ENCODE measurements at regions not wholly inside any gene's neighbourhood (a gene's known extent, or its start where the extent isn't known, plus 50 kb on each side); places are given as distances from the start of the nearest gene placed in this dataset.

DNA sequence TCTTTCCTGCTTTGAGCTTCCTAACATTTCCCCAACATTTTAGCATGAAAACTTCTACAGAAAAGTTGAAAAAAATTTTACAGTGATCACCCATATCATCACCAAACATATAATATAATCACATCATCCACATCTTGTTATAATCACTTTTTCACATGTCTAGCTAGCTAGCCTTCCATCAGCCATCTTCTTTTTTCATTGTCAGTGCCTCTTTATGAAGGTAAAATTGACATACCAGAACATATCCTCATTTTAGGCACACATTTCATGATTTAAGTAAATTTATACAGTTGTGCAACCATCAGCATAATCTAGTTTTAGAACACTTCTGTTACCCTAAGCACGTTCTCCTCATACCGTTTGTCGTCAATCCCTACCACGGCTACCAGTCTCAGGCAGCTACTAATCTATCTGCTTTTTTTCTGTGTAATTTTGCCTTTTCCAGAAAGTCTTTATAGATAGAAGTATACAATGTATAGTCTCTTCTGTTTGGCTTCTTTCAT, 73.7 kb downstream of the VEGFA start:
- peaks cover 0 to 2% (median 1%) of the 10 kb centered on the region in 3 donors for H3K4me1 ChIP-seq
- WGBS, 2 donors, result 93 to 95% methylated on average over 4 of the region's 4 CpGs
- H3K27me3 ChIP-seq, result no peaks in the 10 kb centered on the region
- H3K36me3 ChIP-seq, result no peaks in the 10 kb centered on the region
- FAIRE-seq (no peak), DNase-seq (no peak), ATAC-seq (no peak)
- intact Hi-C loops (cut with DNase I), result loop anchor here in 2 of 3 donors (5.0 to 10.0 kb wide), 2 partner anchors 81 to 101 kb away; no protein-coding TSS in a partner anchor
- H3K9me3 ChIP-seq, result no peaks in the 10 kb centered on the region
- no peak overlapping the region for H3K27ac ChIP-seq
- no peak overlapping the region for H3K4me3 ChIP-seq
- TF ChIP-seq, protein P1, sequence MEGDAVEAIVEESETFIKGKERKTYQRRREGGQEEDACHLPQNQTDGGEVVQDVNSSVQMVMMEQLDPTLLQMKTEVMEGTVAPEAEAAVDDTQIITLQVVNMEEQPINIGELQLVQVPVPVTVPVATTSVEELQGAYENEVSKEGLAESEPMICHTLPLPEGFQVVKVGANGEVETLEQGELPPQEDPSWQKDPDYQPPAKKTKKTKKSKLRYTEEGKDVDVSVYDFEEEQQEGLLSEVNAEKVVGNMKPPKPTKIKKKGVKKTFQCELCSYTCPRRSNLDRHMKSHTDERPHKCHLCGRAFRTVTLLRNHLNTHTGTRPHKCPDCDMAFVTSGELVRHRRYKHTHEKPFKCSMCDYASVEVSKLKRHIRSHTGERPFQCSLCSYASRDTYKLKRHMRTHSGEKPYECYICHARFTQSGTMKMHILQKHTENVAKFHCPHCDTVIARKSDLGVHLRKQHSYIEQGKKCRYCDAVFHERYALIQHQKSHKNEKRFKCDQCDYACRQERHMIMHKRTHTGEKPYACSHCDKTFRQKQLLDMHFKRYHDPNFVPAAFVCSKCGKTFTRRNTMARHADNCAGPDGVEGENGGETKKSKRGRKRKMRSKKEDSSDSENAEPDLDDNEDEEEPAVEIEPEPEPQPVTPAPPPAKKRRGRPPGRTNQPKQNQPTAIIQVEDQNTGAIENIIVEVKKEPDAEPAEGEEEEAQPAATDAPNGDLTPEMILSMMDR (IDR thresholded peaks at IDR 0.05), result no peak

DNA sequence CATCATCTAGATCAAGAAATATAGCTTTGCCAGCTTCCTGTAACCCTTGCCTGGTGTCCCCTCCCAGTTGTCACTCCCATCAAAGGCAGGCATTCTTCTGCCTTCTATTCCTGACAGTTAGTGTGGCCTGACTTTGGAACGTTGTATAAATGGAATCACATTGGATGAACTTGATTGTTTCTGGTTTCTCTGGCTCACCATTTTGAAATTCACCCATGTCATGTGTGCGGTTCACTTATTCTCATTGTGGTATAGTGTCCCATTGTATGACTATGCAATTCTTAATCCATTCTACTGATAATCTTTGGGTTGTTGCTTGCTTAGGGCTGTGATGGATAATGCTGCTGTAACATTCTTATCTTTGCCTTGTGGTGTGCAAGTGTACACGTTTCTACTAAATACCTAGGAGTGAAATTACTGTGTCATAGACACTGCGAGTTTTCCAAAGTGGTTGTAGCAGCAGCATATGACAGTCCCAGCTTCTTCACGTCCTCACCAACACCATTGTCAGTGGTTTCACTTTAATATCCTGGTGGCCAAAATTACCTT, 73.2 kb downstream of the VEGFA start:
- intact Hi-C loops (cut with DNase I), result loop anchor here in 2 of 3 donors (5.0 to 10.0 kb wide), 2 partner anchors 81 to 102 kb away; no protein-coding TSS in a partner anchor
- Histone ChIP-seq H3K4me1 (peaks cover 0 to 7% (median 7%) of the 10 kb centered on the region in 3 donors), H3K36me3 (no peaks in the 10 kb centered on the region), H3K27me3 (no peaks in the 10 kb centered on the region), H3K27ac (no peak overlapping the region), H3K9me3 (no peaks in the 10 kb centered on the region), H3K4me3 (no peak overlapping the region)
- no peak for DNase-seq
- TF ChIP-seq, protein P1 (IDR thresholded peaks at IDR 0.05), result no peak
- peak in 1 of 4 donors; percentile 13 for ATAC-seq
- no peak for FAIRE-seq
- WGBS, 2 donors, result 56% methylated on average over 5 of the region's 5 CpGs

DNA sequence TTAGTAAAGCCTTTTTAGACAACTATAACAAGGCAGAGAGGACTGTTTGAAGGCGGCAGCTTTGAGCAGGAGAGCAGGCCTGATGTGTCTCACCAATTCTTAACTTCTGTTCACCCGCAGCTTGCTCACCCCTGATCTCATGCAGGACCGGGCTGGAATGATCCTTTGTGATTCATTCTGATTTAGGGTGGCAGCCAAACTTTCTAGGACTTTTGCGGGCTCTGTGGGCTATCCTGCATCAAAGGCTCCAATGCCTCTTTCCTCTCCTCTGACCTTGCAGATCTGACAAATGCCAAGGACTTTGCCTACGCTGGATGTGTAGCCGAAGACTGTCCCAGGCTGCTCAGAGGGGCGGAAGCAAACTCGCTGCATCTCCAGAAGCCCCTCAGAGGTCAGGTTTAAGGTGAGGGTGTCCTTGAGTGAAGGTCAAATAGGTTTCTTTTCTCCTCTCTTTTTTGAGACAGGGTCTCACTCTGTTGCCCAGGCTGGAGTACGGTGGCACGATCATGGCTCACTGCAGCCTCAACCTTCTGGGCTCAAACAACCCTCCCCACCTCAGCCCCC, 72.3 kb downstream of the VEGFA start:
- H3K4me1 ChIP-seq, result peaks cover 0 to 15% (median 12%) of the 10 kb centered on the region in 3 donors
- ATAC-seq (no peak), FAIRE-seq (no peak), DNase-seq (no peak)
- no peak overlapping the region for H3K4me3 ChIP-seq
- H3K9me3 ChIP-seq, result no peaks in the 10 kb centered on the region
- WGBS, 2 donors, result 64 to 69% methylated on average over 10 of the region's 10 CpGs
- TF ChIP-seq, protein P1 (IDR thresholded peaks at IDR 0.05), result no peak
- no peak overlapping the region for H3K27ac ChIP-seq
- H3K36me3 ChIP-seq, result no peaks in the 10 kb centered on the region
- intact Hi-C loops (cut with DNase I), result loop anchor here in 2 of 3 donors (5.0 to 10.0 kb wide), 2 partner anchors 80 to 102 kb away; no protein-coding TSS in a partner anchor
- no peaks in the 10 kb centered on the region for H3K27me3 ChIP-seq

DNA sequence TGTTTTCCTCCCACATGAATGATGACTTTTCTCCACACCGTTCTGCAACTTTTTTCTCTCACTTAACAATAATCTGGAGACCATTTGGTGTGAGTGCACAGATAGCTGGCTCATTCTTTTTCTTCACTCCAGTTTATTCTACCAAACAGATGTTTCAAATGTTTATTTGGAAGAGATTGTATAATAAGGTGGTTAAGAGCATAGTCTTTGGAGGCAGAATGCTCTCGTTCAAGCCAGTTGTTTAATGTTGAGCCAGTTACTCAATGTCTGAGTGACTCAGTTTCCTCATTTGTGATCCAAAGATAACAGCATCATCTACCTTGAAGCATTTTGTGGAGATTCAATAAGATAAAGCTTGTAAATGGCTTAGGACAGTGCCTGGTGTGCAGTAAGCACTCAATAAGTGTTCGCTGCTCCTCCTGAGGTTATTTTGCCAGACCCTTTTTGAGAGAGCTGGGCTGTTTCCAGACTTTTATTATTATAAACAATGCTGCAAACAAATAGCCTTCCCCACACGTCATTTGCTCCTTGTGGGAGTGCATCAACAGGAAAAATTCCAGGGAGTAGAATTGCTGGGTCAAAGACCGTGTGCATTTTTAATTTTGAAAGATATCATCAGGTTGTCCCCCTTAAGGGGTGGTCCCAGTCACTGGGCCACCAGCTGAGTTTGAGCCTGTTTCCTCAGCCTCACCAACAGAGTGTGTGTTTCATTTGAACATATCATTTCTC, 70.6 kb downstream of the VEGFA start:
- FAIRE-seq, result no peak
- TF ChIP-seq, protein P1 (IDR thresholded peaks at IDR 0.05), result no peak
- intact Hi-C loops (cut with DNase I), result loop anchor here in 2 of 3 donors (5.0 to 10.0 kb wide), 2 partner anchors 78 to 104 kb away; no protein-coding TSS in a partner anchor

More for the DNA sequence above, 70.6 kb downstream of the VEGFA start:
- Histone ChIP-seq H3K9me3 (no peaks in the 10 kb centered on the region), H3K36me3 (no peaks in the 10 kb centered on the region), H3K4me3 (no peak overlapping the region), H3K27ac (peak overlapping the region in 1 of 4 donors; percentile 55), H3K27me3 (no peaks in the 10 kb centered on the region), H3K4me1 (peaks cover 0 to 19% (median 14%) of the 10 kb centered on the region in 3 donors)
- 58 to 63% methylated on average over 5 of the region's 5 CpGs for WGBS, 2 donors
- DNase-seq (no peak), ATAC-seq (no peak)

All from pancreas (tissue), 10 donors.